Tibial artery (tissue), 4 donors: ENCODE measurements at regions not wholly inside any gene's neighbourhood (a gene's known extent, or its start where the extent isn't known, plus 50 kb on each side); places are given as distances from the start of the nearest gene placed in this dataset.

Source experiments
- DNase-seq, 2 donors: peaks; one replicate each; pipeline ENCODE4 v3.0.0-alpha.2; 2019
- H3K27ac ChIP-seq, 2 donors: fragments of 200-600 bp; sonication (generic) in 1 of 2; 1 replicate in 1 of 2; 2 replicates in 1 of 2; pipeline ENCODE4 v1.5.1; 2018 to 2019; ENCODE audit warnings: mild to moderate bottlenecking in 1 of 2
- H3K27me3 ChIP-seq, 2 donors: fragments of 200-600 bp; sonication (generic) in 1 of 2; one replicate each; pipeline versions ENCODE4 v1.5.1 to v1.6.0; 2016 to 2019
- H3K36me3 ChIP-seq, 3 donors: fragments of 200-600 bp; sonication (generic) in 2 of 3; one replicate each; pipeline ENCODE4 v1.5.1; 2016 to 2019; ENCODE audit warnings: mild to moderate bottlenecking in 2 of 3
- H3K4me1 ChIP-seq, 4 donors: fragments of 200-600 bp; sonication (generic) in 2 of 4; 1 replicate in 3 of 4; 2 replicates in 1 of 4; pipeline ENCODE4 v1.5.1; 2016 to 2019
- H3K4me3 ChIP-seq, 2 donors: fragments of 200-600 bp; sonication (generic) in 1 of 2; 1 replicate in 1 of 2; 2 replicates in 1 of 2; pipeline ENCODE4 v1.5.1; 2018 to 2019; ENCODE audit warnings: mild to moderate bottlenecking in 2 of 2
- H3K9me3 ChIP-seq, 3 donors: fragments of 200-600 bp; sonication (generic) in 1 of 3; one replicate each; pipeline ENCODE4 v1.5.1; 2016 to 2019
- CTCF ChIP-seq, 2 experiments: fragments of 200-600 bp in 1 of 2; fragments of 450-650 bp in 1 of 2; IDR thresholded peaks; one replicate each; pipeline ENCODE4 v1.5.1; 2017 to 2019; ENCODE audit warnings: antibody characterized with exemption in 2 of 2, mild to moderate bottlenecking in 1 of 2, moderate library complexity in 1 of 2
- intact Hi-C: fragments of 100-400 bp; cut with DNase I; formaldehyde crosslinking; loops from one replicate; pipeline ENCODE4 v1.15.0; 2023; ENCODE audit warnings: low total_unique reads

GRCh38 chr14:30443368-30444007, 115.5 kb upstream of the G2E3 start:
- intact Hi-C loops, result no loop called here
- Histone ChIP-seq H3K4me3 (no peak overlapping the region), H3K9me3 (no peaks in the 10 kb centered on the region), H3K36me3 (no peaks in the 10 kb centered on the region), H3K4me1 (no peaks in the 10 kb centered on the region), H3K27ac (no peak overlapping the region), H3K27me3 (no peaks in the 10 kb centered on the region)
- DNase-seq, result no peak
- TF ChIP-seq CTCF (IDR thresholded peaks at IDR 0.05), result peak; percentile 20 to 29

- Histone ChIP-seq H3K4me3 (no peak overlapping the region), H3K27me3 (no peaks in the 10 kb centered on the region), H3K4me1 (no peaks in the 10 kb centered on the region), H3K9me3 (no peaks in the 10 kb centered on the region), H3K27ac (no peak overlapping the region), H3K36me3 (no peaks in the 10 kb centered on the region)
- intact Hi-C loops, result no loop called here
- DNase-seq, result no peak
- no peak for TF ChIP-seq CTCF (IDR thresholded peaks at IDR 0.05)
These were observed 114.5 kb upstream of the G2E3 start for GRCh38 chr14:30444451-30444850.

GRCh38 chr14:30445011-30445793, 113.8 kb upstream of the G2E3 start:
- DNase-seq, result no peak
- Histone ChIP-seq H3K9me3 (no peaks in the 10 kb centered on the region), H3K4me1 (no peaks in the 10 kb centered on the region), H3K27ac (no peak overlapping the region), H3K36me3 (no peaks in the 10 kb centered on the region), H3K27me3 (no peaks in the 10 kb centered on the region), H3K4me3 (no peak overlapping the region)
- TF ChIP-seq CTCF (IDR thresholded peaks at IDR 0.05), result no peak
- intact Hi-C loops, result no loop called here

- Histone ChIP-seq H3K4me3 (no peak overlapping the region), H3K4me1 (peaks cover 0 to 3% (median 0%) of the 10 kb centered on the region in 4 donors), H3K36me3 (no peaks in the 10 kb centered on the region), H3K27me3 (no peaks in the 10 kb centered on the region), H3K27ac (no peak overlapping the region), H3K9me3 (no peaks in the 10 kb centered on the region)
- TF ChIP-seq CTCF (IDR thresholded peaks at IDR 0.05), result no peak
- intact Hi-C loops, result no loop called here
- DNase-seq, result no peak
These were observed 113.1 kb upstream of the G2E3 start for GRCh38 chr14:30445852-30446251.

GRCh38 chr14:30450631-30451545, 108.1 kb upstream of the G2E3 start:
- DNase-seq, result no peak
- intact Hi-C loops, result no loop called here
- H3K36me3 ChIP-seq, result no peaks in the 10 kb centered on the region
- no peaks in the 10 kb centered on the region for H3K9me3 ChIP-seq
- H3K4me1 ChIP-seq, result peaks cover 0 to 3% (median 0%) of the 10 kb centered on the region in 4 donors
- H3K4me3 ChIP-seq, result no peak overlapping the region
- TF ChIP-seq CTCF (IDR thresholded peaks at IDR 0.05), result no peak
- no peaks in the 10 kb centered on the region for H3K27me3 ChIP-seq
- H3K27ac ChIP-seq, result no peak overlapping the region
